COR-L47 (cell line): ENCODE measurements at regions not wholly inside any gene's neighbourhood (a gene's known extent, or its start where the extent isn't known, plus 50 kb on each side); places are given as distances from the start of the nearest gene placed in this dataset.
"Not testable (repeated sequence)": the region's sequence is repeated elsewhere in the genome, so short reads cannot be mapped to it uniquely, and the experiment has no call there.

Source experiments
- DNase-seq: peaks from one replicate; lab custom pipeline; 2025; lab: John Stamatoyannopoulos, UW

- DNase-seq = not testable (repeated sequence)
Observed at GRCh38 chr9:26492608-26493521, 399.7 kb downstream of the CAAP1 start.

DNA sequence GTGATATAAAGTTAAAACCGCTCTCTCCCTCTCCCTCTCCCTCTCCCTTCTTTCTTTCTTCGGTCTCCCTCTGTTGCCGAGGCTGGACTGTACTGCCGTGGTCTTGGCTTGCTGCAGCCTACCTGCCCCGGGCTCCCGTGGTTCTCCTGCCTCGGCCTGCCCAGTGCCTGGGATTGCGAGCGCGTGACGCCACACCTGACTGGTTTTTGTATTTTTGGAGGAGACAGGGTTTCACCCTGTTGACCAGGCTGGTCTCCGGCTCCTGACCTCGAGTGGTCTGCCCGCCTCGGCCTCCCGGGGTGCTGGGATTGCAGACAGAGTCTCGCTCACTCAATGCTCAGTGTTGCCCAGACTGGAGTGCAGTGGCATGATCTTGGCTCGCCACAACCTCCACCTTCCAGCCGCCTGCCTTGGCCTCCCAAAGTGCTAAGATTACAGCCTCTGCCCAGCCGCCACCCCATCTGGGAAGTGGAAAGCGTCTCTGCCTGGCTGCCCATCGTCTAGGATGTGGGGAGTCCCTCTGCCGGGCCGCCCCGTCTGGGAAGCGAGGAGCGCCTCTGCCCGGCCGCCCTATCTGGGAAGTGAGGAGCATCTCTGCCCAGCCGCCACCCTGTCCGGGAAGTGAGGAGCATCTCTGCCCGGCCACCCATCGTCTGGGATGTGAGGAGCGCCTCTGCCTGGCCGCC is 400.5 kb downstream of the CAAP1 start:
- not testable (repeated sequence) for DNase-seq

DNA sequence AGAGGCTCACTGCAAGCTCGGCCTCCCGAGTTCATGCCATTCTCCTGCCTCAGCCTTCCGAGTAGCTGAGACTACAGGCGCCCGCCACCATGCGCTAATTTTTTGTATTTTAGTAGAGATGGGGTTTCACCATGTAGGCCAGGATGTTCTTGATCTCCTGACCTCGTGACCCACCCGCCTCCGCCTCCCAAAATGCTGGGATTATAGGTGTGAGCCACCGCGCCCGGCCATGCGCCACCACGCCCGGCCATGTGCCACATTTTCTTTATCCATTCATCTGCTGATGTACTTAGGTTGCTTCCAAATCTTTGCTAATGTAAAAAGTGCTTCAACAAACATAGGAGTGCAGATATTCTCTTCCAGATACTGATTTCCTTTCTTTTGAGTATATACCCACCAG is 408.6 kb downstream of the CAAP1 start:
- no peak for DNase-seq

GRCh38 chr9:26477963-26478362 is 414.6 kb downstream of the CAAP1 start:
- no peak for DNase-seq

DNA sequence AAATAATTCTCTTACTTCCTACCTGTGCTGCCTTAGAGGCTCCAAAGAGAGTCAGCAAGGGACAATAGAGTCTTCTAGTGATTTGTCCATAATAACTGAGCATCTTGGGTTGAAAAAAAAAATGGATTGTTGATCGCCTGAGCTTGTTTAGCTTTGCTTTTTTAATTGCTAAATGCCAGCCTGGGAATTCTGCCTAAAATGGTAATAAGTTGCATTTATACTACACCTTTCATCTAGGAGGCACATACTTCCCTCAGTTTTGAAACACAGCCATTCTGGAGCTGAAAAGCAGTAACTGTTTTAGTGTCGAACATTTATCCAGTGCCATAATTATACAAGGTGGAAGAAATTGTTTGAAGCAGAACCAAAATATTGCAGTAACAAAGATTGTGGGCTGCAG is 421.3 kb downstream of the CAAP1 start:
- DNase-seq = no peak

- DNase-seq = no peak
Observed at GRCh38 chr9:26470284-26470683, 422.3 kb downstream of the CAAP1 start.

DNA sequence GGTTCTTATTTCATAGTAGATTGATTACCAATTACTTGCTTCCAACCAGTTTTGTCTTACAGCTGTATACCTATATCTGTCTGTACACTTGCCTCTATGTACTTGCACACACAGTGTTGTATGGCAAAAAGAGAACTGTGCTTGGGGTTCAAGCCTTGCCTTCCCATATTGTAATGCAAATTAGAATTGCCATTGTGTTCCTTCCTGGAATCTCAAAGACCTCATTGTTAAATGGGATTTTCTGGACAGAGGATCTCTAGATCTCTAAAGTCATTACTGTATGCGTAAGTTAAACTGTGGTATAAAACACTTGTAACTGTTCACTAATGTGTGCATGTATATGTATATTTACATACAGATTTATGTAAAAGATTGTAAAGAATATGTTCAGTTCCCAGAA is 428.8 kb downstream of the CAAP1 start:
- no peak for DNase-seq

GRCh38 chr9:26462751-26463150 is 429.9 kb downstream of the CAAP1 start:
- no peak for DNase-seq

DNA sequence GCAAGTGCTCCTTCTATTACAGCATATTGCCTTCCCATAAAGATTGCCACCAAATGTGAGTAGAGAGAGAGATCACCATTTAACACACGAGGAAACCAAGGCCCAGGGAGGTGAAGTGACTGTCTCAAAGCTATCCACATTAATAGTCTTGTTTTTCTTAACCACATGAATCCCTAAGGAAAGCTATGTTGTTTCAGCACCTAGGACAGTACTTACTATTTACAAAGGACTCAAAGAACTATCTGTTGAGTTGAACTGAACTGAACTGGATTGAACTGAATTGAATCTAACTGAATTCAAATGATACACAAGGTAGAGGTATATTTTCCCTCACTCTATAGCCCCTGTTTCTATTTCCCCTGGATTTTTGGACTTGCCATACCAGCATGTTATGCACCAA is 430.4 kb downstream of the CAAP1 start:
- no peak for DNase-seq

- no peak for DNase-seq
Observed at GRCh38 chr9:26460624-26461023, 432.0 kb downstream of the CAAP1 start.

DNA sequence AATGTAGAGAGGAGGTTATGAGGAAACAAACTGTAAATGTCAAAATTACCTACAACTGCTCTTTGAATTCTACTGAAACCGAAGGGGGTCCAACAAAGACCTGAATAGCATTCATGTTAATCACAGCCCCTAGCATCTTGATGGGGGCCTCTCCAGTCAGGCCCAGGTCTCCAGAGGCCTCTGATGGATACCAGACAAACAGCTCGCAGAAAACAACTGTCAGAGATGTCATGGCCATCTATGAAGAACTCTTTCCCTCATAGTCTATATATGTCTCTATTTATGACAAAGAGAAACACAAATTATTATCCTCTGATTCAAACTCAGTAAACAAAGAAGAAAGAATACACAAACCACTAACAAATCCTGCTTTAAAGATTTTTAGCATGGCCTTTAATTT is 432.6 kb downstream of the CAAP1 start:
- DNase-seq = no peak

DNA sequence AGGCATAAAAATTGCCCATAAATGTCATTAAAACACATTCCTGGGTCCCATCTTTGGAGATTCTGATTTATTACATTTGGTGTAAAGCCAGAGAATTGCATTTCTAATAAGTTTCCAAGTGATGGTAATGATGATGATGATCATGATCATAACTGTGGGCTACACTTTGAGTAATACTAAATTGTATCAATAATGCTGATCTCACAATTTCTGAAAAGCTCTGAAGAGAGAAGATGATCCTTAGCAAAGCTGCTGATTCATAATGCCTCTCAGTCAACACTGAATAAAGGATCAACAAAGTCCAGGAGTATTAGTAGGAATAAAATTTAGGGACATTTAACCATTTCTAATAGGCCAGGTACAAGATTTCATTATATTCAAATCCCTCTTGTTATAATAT is 434.5 kb downstream of the CAAP1 start:
- no peak for DNase-seq

GRCh38 chr9:26457151-26457550 is 435.5 kb downstream of the CAAP1 start:
- no peak for DNase-seq

GRCh38 chr9:26439061-26439624 is 453.5 kb downstream of the CAAP1 start:
- no peak for DNase-seq

DNA sequence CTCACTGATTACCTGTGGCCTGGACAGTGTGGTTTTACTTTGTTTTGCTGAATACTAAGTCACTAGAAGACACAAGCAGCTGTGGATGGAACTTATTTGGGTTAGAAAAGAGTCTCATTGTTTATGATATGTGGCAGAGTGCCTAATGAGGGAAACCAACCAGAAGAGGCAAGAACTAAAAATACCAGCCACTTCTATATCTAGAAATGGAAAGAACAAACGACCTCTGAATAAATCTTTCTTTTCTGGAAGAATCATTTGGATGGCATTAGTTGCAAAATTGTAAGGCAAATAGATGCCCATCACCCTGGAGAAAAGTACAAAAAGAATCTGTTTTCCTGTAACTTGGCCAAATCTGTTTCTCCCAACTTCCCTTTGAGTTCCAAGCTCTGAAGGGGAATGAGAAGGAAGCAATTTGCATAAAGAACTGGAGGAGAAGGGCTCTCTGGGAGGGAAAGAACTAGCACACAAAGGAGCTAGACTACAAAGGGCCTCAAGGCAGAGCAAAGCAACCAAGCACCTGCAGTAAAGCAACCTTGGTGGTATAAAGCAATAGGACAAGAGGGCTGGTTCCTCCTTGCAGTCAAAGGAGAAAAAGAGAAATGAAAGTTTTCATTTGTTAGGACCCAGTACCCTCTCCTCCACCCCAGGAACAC is 455.4 kb downstream of the CAAP1 start:
- DNase-seq = no peak

- DNase-seq = no peak
Observed at GRCh38 chr9:26426551-26427131, 466.0 kb downstream of the CAAP1 start.

DNA sequence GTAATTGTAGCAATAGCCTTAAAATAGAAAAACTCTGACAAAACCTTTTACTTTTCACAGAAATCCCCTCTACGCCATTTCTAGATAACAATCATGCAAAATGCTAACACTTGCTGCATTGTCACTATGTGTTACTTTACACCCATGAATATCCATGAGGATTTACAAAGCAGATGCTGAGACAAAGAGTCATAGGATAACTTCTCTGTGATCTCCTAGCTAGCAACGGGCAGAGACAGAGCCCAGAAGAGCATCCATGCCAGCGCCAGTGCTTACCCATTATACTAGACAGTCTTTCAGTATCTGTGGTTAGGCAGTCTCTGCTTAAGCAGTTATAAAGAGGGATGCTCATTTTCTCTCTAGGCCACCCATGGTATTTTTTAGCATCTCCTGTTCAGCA is 474.1 kb downstream of the CAAP1 start:
- DNase-seq = no peak

DNA sequence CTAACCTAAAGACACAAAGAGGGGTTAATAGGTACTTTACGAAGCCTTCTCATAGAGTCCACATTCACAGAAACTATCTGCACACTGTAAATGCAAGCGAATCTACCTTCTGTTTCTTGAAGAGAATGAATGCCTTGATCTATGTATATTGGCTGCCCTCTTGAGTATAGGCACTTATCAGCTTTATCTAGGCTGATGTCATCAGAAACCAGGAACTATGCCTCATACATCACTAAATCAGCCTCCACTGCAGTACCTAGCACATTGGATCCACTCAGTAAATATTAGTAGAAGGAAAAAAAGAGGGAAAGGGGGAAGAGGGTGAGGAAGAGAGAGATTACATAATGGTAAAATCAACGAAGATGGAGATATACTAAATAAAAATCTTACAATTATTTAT is 477.1 kb downstream of the CAAP1 start:
- DNase-seq = no peak

GRCh38 chr9:26413611-26414010 is 479.0 kb downstream of the CAAP1 start:
- no peak for DNase-seq

- DNase-seq = no peak
Observed at GRCh38 chr9:26412446-26412845, 480.2 kb downstream of the CAAP1 start.

GRCh38 chr9:26406676-26407075 is 485.9 kb downstream of the CAAP1 start:
- no peak for DNase-seq

DNA sequence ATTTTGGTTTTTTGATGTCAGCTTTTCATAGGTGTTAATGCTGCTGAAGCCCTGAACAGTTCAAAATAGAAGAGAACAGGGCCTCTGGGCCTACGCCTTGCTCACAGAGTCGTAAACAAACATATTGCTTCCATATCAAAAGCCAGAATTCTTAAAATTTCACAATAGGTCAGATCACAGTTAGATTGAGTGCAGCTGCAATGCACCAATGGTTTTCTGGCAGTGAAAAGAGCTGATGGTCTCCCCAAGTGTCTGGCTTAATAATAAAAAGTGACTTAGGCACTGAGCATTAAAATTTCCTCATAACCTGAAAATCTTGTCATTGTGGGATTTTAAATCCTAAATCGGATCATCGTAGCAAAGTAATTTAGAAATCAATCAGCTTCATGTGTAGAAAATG is 493.0 kb downstream of the CAAP1 start:
- no peak for DNase-seq
